ENCODE measurements at regions not wholly inside any gene's neighbourhood (a gene's known extent, or its start where the extent isn't known, plus 50 kb on each side); places are given as distances from the start of the nearest gene placed in this dataset.

DNA sequence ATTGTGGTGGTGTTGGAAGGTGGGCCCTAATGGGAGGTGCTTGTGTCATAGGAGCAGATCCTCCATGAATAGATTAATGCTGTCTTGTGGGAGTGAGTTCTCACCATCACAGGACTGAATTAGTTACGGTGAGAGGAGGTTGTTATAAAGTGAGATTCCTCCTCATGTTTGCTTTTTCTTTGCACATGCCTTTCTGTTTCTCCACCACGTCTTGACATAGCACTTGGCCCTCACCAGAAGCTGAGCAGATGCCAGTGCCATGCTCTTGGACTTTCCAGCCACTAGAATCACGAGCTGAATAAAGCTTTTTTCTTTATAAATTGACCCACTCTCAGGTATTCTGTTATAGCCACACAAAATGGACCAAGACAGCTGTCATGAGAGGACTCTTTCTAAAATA, 194.8 kb downstream of the PTPRU start:
- TF ChIP-seq RAD21 (IDR thresholded peaks at IDR 0.05) (no peak), TAF1 (conservative IDR thresholded peaks at IDR 0.05) (no peak), HNF4A (conservative IDR thresholded peaks at IDR 0.05) (no peak)
- TF ChIP-seq, protein P1, sequence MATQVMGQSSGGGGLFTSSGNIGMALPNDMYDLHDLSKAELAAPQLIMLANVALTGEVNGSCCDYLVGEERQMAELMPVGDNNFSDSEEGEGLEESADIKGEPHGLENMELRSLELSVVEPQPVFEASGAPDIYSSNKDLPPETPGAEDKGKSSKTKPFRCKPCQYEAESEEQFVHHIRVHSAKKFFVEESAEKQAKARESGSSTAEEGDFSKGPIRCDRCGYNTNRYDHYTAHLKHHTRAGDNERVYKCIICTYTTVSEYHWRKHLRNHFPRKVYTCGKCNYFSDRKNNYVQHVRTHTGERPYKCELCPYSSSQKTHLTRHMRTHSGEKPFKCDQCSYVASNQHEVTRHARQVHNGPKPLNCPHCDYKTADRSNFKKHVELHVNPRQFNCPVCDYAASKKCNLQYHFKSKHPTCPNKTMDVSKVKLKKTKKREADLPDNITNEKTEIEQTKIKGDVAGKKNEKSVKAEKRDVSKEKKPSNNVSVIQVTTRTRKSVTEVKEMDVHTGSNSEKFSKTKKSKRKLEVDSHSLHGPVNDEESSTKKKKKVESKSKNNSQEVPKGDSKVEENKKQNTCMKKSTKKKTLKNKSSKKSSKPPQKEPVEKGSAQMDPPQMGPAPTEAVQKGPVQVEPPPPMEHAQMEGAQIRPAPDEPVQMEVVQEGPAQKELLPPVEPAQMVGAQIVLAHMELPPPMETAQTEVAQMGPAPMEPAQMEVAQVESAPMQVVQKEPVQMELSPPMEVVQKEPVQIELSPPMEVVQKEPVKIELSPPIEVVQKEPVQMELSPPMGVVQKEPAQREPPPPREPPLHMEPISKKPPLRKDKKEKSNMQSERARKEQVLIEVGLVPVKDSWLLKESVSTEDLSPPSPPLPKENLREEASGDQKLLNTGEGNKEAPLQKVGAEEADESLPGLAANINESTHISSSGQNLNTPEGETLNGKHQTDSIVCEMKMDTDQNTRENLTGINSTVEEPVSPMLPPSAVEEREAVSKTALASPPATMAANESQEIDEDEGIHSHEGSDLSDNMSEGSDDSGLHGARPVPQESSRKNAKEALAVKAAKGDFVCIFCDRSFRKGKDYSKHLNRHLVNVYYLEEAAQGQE (IDR thresholded peaks at IDR 0.05), result no peak
- TF ChIP-seq, protein P2, sequence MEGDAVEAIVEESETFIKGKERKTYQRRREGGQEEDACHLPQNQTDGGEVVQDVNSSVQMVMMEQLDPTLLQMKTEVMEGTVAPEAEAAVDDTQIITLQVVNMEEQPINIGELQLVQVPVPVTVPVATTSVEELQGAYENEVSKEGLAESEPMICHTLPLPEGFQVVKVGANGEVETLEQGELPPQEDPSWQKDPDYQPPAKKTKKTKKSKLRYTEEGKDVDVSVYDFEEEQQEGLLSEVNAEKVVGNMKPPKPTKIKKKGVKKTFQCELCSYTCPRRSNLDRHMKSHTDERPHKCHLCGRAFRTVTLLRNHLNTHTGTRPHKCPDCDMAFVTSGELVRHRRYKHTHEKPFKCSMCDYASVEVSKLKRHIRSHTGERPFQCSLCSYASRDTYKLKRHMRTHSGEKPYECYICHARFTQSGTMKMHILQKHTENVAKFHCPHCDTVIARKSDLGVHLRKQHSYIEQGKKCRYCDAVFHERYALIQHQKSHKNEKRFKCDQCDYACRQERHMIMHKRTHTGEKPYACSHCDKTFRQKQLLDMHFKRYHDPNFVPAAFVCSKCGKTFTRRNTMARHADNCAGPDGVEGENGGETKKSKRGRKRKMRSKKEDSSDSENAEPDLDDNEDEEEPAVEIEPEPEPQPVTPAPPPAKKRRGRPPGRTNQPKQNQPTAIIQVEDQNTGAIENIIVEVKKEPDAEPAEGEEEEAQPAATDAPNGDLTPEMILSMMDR (IDR thresholded peaks at IDR 0.05; ENCODE audit: low read depth, low read length, missing input control), result no peak
